Activated CD4-positive, alpha-beta T cell treated with anti-CD3 and anti-CD28 coated beads for 36 hours (primary cell): ENCODE measurements at regions not wholly inside any gene's neighbourhood (a gene's known extent, or its start where the extent isn't known, plus 50 kb on each side); places are given as distances from the start of the nearest gene placed in this dataset.

Experiments
- ATAC-seq: fragments of 200-7000 bp; cut with Tn5 transposase; one replicate; pipeline ENCODE4 v1.10.0; 2021; ENCODE audit warnings: mild to moderate bottlenecking, moderate library complexity
- CTCF ChIA-PET: fragments of 350-600 bp; sonication (Branson Sonifier 250); formaldehyde crosslinking; loops from one replicate; lab custom pipeline; 2021; ENCODE audit warnings: antibody characterized with exemption; lab: Charles Lee
- POLR2A ChIA-PET: fragments of 350-600 bp; sonication (Branson Sonifier 250); formaldehyde crosslinking; loops from one replicate; lab custom pipeline; 2021; ENCODE audit warnings: antibody characterized with exemption, inconsistent platforms; lab: Charles Lee
- DNase-seq: peaks from one replicate; pipeline ENCODE4 v3.0.0-alpha.2; 2020
- H3K27ac Mint-ChIP-seq: one replicate; pipeline ENCODE4 v1.8.0; 2021; ENCODE audit warnings: mixed read lengths
- H3K27me3 Mint-ChIP-seq: one replicate; pipeline ENCODE4 v1.8.0; 2021; ENCODE audit warnings: mixed read lengths
- H3K36me3 Mint-ChIP-seq: one replicate; pipeline ENCODE4 v1.8.0; 2021; ENCODE audit warnings: low read depth, mixed read lengths
- H3K4me1 Mint-ChIP-seq: one replicate; pipeline ENCODE4 v1.8.0; 2021; ENCODE audit warnings: mixed read lengths
- H3K4me3 Mint-ChIP-seq: one replicate; pipeline ENCODE4 v1.8.0; 2021; ENCODE audit warnings: mild to moderate bottlenecking, moderate library complexity, mixed read lengths
- H3K9me3 Mint-ChIP-seq: one replicate; pipeline ENCODE4 v1.8.0; 2021; ENCODE audit warnings: low read depth, mixed read lengths
- intact Hi-C, 2 experiments: fragments of 100-400 bp; cut with DNase I in 1 of 2; cut with micrococcal nuclease in 1 of 2; formaldehyde crosslinking; loops; one replicate each; pipeline versions ENCODE4 v1.14.2 to v1.15.1; 2022 to 2024; cut with DNase I, micrococcal nuclease

DNA sequence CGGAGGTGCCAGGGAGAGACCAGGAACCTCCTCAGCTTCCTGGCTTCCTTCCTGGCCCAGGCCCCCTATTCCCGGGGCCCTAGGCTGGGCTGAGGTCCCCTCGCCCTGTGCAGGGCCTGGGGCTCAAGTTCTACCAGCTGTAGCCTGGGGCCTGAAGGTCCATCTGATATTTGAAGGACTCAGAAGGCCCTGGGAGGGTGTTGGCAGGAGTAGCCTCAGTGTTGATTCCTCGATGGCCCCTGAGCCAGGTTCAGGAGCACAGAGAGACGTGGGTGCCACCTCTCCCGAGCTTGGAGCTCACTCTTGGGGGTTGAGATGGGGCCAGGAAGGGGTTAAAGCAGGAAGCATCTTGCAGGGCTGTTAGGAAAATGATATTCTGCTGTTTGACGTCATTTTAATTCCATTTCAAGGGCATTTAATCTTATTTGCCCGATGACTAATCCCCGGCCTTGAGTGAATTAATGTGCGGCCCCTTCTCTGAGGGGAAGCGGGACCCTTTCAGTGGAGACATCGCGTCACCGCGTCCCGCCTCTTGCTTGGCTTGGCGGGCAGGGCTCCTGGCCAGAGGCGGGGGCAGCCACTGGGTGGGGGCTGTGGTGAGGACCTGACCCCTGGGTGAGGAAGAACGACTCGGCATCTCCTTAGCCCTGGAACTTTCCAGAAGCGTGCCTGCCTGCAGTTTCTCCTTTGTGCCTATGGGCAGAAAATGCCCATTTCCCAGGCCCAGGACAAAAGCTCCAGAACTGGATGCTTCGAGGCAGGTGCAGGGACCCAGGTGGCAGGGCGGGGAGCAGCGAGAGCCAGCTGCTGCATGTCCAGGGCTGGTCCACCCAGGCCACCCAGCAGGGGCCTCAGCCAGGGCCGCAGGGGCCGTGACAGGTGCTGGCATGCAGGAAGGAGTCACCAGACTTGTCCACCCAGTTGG lies 158.3 kb downstream of the KIF26A start:
- ATAC-seq, result no peak
- Mint-ChIP-seq H3K27ac (no peak overlapping the region), H3K36me3 (no peaks in the 10 kb centered on the region), H3K9me3 (no peaks in the 10 kb centered on the region), H3K4me1 (no peaks in the 10 kb centered on the region), H3K27me3 (no peaks in the 10 kb centered on the region), H3K4me3 (no peak overlapping the region)
- POLR2A ChIA-PET, result no interaction called here
- intact Hi-C loops, result no loop called here
- CTCF ChIA-PET, result interaction anchor here (0.7 kb wide), 1 partner anchor 152 kb away, joined by 3 read pairs; no protein-coding TSS in a partner anchor
- DNase-seq, result no peak

DNA sequence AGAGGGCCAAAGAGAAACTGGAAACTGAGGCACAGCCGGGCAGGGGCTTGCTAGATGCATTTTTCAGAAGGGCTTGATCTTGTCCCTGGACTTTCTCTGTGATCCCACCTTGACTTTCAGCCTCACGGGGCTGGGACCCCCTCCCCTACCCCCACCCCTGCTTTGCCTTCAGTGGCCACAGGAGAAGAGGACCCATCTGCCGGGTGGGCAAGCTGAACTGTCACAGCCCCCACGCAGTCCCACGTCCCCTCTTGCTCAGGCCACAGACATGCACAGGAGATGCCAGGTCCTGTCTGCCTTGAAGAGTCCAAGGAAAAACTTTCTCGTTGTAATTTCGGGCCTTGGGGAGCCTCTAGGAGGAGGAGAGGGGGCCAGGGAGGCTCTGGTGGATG lies 158.9 kb downstream of the KIF26A start:
- intact Hi-C loops, result no loop called here
- DNase-seq (no peak), ATAC-seq (no peak)
- Mint-ChIP-seq H3K4me3 (no peak overlapping the region), H3K36me3 (no peaks in the 10 kb centered on the region), H3K27ac (no peak overlapping the region), H3K4me1 (no peaks in the 10 kb centered on the region), H3K9me3 (no peaks in the 10 kb centered on the region), H3K27me3 (no peaks in the 10 kb centered on the region)
- CTCF ChIA-PET, result no interaction called here
- POLR2A ChIA-PET, result no interaction called here

DNA sequence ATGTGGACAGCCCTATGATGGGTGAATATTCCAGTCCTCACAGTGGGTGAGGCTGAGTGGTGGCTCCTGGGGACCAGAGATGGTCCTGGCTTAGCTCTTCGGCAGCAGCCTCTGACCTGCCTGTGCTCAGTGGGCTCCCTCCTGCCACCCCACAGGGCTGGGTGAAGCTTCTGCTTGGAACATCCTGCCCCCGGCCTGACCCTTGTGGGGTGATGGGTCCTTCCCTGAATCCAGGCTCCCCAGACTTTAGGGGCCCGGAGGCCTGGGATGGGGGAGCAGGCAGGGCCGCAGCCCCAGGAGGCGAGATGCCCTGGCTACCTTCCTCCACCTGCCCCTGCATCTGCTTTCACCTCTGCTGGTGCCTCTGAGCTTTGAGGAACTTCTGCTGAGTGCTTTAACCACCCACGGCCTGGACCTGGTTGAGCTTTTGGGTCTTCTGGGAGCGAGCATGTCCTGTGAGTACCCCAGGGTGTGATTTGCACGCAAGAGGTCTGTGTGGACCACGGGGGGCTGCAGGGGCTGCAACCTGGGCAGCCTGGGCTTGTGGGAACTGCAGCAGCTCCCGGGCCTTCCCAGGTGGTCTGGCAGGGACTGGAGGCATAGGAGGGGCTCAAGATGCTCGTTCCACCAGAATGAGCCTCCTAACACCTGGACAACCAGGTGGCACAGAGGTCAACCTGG lies 159.5 kb downstream of the KIF26A start:
- ChIA-PET CTCF (interaction anchor here (0.7 kb wide), 1 partner anchor 52 kb away, joined by 3 read pairs; no protein-coding TSS in a partner anchor), POLR2A (no interaction called here)
- H3K27ac Mint-ChIP-seq, result no peak overlapping the region
- no peaks in the 10 kb centered on the region for H3K27me3 Mint-ChIP-seq
- no peak overlapping the region for H3K4me3 Mint-ChIP-seq
- no peaks in the 10 kb centered on the region for H3K9me3 Mint-ChIP-seq
- no peaks in the 10 kb centered on the region for H3K4me1 Mint-ChIP-seq
- intact Hi-C loops, result no loop called here
- ATAC-seq, result no peak
- DNase-seq, result no peak
- no peaks in the 10 kb centered on the region for H3K36me3 Mint-ChIP-seq

DNA sequence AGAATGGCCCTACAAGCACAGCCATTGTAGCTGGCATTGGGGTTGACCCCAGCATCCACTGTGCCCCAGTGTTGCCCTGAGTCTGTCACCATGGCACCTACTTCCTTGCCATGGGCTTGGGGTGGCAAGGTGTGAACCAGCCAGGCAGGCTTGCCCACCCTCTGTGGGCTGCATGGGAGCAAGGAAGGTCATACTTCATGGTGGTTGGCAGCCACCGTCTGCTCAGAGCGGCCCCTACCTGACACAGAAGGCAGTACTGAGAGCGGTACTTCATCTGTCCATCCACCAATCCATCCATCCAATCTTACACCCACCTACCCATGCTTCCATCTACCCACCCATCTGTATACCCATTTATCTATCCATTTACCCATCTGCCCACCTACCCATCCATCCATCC lies 160.1 kb downstream of the KIF26A start:
- POLR2A ChIA-PET, result no interaction called here
- no peaks in the 10 kb centered on the region for H3K36me3 Mint-ChIP-seq
- H3K4me1 Mint-ChIP-seq, result no peaks in the 10 kb centered on the region
- H3K9me3 Mint-ChIP-seq, result no peaks in the 10 kb centered on the region
- CTCF ChIA-PET, result interaction anchor here (0.7 kb wide), 1 partner anchor 51 kb away, joined by 3 read pairs; no protein-coding TSS in a partner anchor
- no peak for ATAC-seq
- H3K27me3 Mint-ChIP-seq, result no peaks in the 10 kb centered on the region
- no peak for DNase-seq
- no peak overlapping the region for H3K4me3 Mint-ChIP-seq
- intact Hi-C loops, result no loop called here
- no peak overlapping the region for H3K27ac Mint-ChIP-seq

DNA sequence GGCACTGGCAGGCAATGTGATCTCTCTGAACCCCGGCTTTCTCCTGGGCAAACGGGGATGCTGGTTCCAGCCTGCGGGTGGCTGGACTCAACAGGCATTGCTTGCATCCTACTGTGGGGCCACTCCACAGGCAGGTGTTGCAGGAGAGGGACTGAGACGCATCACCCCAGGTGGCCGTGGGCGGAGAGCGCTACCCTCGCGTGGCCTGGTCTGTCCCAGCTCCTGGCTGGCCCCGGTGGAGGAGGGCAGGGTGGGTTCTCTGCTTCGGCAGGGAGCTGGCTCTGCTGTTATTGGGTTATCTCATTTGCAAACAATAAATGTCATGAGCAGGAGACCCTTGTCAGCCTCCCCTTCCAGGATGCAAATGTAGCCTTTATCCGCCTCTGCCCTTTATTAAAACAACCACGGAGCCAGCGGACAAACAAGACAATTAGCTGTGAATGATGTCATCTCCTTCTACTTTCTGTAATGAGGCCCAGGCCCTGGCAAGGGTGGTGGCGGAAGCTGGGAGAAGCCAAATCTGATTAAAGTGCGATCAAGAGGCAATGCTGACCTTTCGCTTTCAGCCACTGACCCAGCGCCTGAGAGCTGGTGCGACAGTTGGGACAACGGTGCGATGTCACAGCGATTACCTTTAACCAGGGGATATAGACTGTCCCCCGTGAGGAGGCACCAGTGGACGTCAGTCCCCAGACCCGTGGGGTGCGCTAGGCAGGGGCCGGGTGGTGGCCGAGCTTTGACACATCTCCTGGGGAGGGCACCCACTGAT lies 161.8 kb downstream of the KIF26A start:
- ChIA-PET POLR2A (no interaction called here), CTCF (no interaction called here)
- intact Hi-C loops, result no loop called here
- Mint-ChIP-seq H3K27ac (no peak overlapping the region), H3K9me3 (no peaks in the 10 kb centered on the region), H3K27me3 (no peaks in the 10 kb centered on the region), H3K4me1 (no peaks in the 10 kb centered on the region), H3K4me3 (no peak overlapping the region), H3K36me3 (no peaks in the 10 kb centered on the region)
- ATAC-seq (no peak), DNase-seq (no peak)

DNA sequence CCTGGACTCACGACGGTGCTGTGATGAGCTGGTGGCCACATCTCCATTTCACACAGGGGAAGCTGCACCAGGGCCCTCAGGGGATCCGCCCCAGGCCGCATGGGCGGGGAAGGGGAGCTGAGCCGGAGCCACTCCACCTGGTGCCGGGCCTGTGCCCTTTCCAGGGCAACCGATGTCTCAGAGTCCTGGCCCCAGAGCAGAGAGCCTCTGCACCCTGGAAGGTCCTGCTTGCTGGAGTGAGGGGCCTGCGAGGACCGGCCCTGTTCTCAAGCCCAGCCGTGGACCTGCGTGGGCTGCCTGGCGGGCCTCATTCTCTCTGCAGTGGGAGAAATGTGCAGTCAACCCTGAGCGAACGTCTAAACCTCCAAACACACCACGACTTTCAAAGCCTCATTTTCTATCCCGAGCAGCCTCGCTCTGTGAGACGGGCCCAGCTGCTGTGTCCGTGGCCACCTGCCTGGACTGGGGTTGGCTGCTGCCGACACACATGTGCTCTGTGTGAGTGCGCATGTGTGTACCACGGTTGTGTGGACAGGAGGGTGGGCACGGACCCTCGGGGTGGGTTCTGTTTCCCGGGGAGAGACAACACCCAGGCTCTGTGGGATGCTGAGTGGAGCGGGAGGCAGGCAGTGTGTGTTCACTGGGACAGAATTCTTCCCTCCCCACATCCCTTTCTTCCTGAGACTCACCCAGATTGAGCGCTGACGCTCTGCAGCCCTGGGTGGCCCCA lies 163.5 kb downstream of the KIF26A start:
- Mint-ChIP-seq H3K9me3 (no peaks in the 10 kb centered on the region), H3K4me1 (no peaks in the 10 kb centered on the region), H3K27ac (no peak overlapping the region), H3K27me3 (no peaks in the 10 kb centered on the region), H3K4me3 (no peak overlapping the region), H3K36me3 (no peaks in the 10 kb centered on the region)
- ATAC-seq, result no peak
- ChIA-PET POLR2A (no interaction called here), CTCF (interaction anchor here (0.6 kb wide), 1 partner anchor 262 kb away, joined by 3 read pairs; no protein-coding TSS in a partner anchor)
- intact Hi-C loops, result no loop called here
- no peak for DNase-seq

DNA sequence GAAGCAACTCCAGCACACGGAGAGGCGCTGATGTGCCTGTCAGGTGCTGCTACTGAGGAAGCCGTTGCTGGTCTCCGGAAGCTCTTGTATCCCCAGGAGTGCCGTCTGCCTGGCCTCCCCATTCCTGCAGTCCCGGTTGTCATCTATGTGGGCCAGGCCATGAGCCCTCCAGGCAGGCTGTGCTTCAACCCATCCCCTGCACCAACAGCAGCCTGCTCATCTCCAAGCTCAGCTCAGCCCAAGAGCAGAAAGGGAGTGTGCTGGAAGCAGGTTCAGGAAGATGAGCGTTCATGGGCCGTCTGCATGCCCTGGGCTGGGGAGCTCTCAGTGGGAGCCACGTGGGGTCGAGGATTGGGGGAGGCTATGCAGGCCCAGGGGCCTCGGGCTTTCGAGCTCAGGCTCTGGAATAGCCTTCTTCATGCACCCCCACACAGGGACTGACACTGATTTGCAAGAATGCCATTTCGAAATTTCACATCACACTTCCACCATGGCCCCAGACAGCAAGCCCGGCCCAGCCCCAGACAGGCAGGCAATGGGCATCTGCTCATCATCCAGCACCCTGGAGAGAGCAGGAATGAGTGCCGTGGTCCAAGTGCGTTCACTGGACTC lies 164.5 kb downstream of the KIF26A start:
- CTCF ChIA-PET, result interaction anchor here (0.6 kb wide), 1 partner anchor 261 kb away, joined by 3 read pairs; no protein-coding TSS in a partner anchor

DNA sequence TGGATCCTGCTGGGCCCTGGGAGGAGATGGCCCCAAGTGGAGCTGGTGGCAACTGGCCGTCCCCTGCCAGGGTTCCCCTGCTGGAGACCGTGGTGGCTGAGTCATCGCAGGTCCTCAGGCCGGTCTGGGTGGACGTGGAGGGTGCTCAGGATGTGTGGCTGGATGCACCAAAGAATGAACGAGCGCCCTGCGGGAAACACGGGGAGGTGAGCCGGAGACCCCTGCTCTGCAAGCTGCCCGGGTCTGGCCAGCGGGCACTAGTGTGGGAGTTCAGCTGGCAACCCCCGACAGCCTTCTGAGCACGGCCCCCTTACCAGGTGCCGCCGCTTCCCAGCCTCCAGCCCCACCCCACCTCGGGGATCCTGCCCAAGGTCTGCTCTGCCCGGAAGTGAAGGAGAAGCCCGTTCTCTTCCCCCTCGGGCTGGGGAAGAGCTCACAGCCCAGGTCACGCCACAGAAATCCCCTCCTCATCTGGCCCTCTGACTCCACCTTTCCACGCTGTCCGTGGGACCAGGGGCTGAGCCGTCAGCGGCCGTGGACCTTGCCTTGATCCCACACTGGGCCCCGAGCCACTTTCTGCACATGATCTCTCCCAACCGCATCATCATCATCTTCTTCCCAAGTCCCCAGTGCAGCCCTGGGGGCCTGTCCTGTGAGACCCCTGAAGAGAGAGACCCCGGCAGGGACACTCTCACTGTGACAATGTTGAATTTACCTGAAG lies 165.5 kb downstream of the KIF26A start:
- no peaks in the 10 kb centered on the region for H3K4me1 Mint-ChIP-seq
- H3K27ac Mint-ChIP-seq, result no peak overlapping the region
- H3K36me3 Mint-ChIP-seq, result no peaks in the 10 kb centered on the region
- H3K4me3 Mint-ChIP-seq, result no peak overlapping the region
- CTCF ChIA-PET, result no interaction called here
- no peaks in the 10 kb centered on the region for H3K9me3 Mint-ChIP-seq
- no peaks in the 10 kb centered on the region for H3K27me3 Mint-ChIP-seq
- intact Hi-C loops, result no loop called here
- POLR2A ChIA-PET, result no interaction called here
- DNase-seq (no peak), ATAC-seq (no peak)

More for the DNA sequence above, 164.5 kb downstream of the KIF26A start:
- H3K9me3 Mint-ChIP-seq, result no peaks in the 10 kb centered on the region
- intact Hi-C loops, result no loop called here
- no peak for DNase-seq
- no peaks in the 10 kb centered on the region for H3K27me3 Mint-ChIP-seq
- POLR2A ChIA-PET, result no interaction called here
- H3K36me3 Mint-ChIP-seq, result no peaks in the 10 kb centered on the region
- H3K4me1 Mint-ChIP-seq, result no peaks in the 10 kb centered on the region
- ATAC-seq, result no peak
- H3K27ac Mint-ChIP-seq, result no peak overlapping the region
- no peak overlapping the region for H3K4me3 Mint-ChIP-seq

DNA sequence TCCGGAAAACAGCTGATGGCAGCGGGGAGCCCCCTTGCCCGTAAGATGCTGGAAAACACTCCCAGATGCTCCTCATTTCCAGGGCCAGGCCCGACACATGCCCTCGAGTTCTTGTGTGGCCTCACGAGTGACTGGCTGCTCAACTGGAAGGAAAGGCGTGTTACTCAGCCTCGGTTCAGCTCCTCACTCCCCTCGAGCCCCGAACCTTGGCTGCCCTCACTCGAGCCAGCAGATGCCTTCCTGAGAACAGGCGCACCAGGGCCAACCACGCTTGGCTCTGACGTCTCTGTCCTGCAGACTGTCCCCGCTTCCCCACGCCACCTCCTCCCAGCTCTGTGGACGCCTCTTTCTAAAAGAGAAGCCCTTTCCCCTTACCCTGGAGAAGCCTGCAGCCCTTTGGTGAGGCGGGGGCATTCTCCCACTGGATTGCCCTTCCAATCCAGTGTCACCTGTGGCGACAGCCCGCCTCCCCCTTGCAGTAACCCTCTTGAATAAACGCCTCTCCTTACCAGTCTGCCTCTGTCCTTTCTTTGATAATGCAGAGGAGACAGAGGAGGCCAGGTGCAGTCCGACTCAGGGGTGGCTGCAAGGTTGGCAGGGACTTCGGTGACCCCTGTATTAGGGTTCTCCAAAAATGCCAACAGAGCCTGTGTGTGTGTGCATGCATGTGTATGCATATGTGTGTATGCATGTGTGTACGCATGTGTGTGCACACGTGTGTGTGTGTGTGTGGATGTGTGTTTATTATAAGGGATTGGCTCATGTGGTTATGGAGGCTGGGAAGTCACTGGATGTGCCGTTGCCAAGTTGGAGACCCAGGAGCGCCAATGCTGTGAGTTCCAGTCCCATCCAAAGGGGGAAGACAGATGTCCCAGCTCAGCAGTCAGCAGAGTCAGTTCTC lies 166.3 kb downstream of the KIF26A start:
- H3K36me3 Mint-ChIP-seq, result no peaks in the 10 kb centered on the region
- H3K27me3 Mint-ChIP-seq, result no peaks in the 10 kb centered on the region
- no peak for DNase-seq
- no peak overlapping the region for H3K4me3 Mint-ChIP-seq
- H3K27ac Mint-ChIP-seq, result peak overlapping the region; percentile 5
- H3K4me1 Mint-ChIP-seq, result no peaks in the 10 kb centered on the region
- POLR2A ChIA-PET, result no interaction called here
- CTCF ChIA-PET, result no interaction called here
- intact Hi-C loops, result no loop called here
- ATAC-seq, result no peak
- no peaks in the 10 kb centered on the region for H3K9me3 Mint-ChIP-seq
